ENCODE measurements at regions not wholly inside any gene's neighbourhood (a gene's known extent, or its start where the extent isn't known, plus 50 kb on each side); places are given as distances from the start of the nearest gene placed in this dataset.

DNA sequence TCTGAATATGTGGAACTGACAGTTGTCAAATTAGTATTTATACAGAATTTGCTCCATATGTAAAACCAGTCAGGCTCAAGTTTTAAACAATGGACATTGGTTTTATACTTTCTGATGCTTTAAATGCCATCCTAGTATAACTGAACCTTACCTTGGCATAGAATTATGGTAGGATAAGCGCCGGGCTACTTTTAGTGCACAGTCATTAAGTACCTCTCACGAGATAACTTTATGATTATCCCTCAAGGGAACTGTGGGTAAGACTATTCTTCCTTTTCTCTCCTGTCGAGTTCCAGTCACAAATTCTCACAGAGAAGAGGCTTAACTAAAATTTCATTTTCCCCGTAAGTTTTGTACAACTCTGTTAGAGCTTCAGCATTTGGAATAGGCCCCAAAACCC, 110.6 kb upstream of the PTPRK start:
- TF ChIP-seq, protein P1, sequence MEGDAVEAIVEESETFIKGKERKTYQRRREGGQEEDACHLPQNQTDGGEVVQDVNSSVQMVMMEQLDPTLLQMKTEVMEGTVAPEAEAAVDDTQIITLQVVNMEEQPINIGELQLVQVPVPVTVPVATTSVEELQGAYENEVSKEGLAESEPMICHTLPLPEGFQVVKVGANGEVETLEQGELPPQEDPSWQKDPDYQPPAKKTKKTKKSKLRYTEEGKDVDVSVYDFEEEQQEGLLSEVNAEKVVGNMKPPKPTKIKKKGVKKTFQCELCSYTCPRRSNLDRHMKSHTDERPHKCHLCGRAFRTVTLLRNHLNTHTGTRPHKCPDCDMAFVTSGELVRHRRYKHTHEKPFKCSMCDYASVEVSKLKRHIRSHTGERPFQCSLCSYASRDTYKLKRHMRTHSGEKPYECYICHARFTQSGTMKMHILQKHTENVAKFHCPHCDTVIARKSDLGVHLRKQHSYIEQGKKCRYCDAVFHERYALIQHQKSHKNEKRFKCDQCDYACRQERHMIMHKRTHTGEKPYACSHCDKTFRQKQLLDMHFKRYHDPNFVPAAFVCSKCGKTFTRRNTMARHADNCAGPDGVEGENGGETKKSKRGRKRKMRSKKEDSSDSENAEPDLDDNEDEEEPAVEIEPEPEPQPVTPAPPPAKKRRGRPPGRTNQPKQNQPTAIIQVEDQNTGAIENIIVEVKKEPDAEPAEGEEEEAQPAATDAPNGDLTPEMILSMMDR (IDR thresholded peaks at IDR 0.05): no peak
- no peak for TF ChIP-seq POLR2A (IDR thresholded peaks at IDR 0.05)
